ENCODE measurements at regions not wholly inside any gene's neighbourhood (a gene's known extent, or its start where the extent isn't known, plus 50 kb on each side); places are given as distances from the start of the nearest gene placed in this dataset.

DNA sequence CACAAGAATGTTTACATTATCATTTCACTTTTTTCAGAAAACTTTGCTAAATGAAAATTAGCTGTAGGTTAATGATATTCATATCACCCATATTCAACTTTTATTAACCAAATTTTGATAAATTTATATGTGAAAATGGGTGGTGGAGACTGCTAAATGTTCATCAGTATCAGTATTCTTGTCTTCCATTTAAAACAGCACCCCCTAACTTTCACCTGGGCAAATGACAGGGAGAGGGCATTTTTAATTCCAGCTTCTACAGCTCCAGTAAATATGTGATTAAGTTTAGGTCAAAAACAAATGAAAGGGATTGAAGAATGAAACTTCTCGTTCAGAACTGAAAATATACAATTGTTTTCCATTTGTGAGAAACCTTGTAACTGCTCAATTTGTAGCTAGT lies 722.2 kb downstream of the KCNT2 start:
- TF ChIP-seq CTCF (IDR thresholded peaks at IDR 0.05): no peak
- TF ChIP-seq POLR2A (IDR thresholded peaks at IDR 0.05): no peak
- TF ChIP-seq EP300 (IDR thresholded peaks at IDR 0.05): no peak
